LHCN-M2 (cell line): ENCODE measurements at regions not wholly inside any gene's neighbourhood (a gene's known extent, or its start where the extent isn't known, plus 50 kb on each side); places are given as distances from the start of the nearest gene placed in this dataset.
A peak's percentile ranks its signal among the peaks of the same experiment; 100 is the strongest.
"Not testable (repeated sequence)": the region's sequence is repeated elsewhere in the genome, so short reads cannot be mapped to it uniquely, and the experiment has no call there.

Source experiments
- DNase-seq: peaks from one replicate; pipeline ENCODE4 v3.0.0-alpha.2; 2012; ENCODE audit warnings: low read depth

GRCh38 chr6:9316831-9317230 lies 881.5 kb upstream of the SLC35B3 start:
- DNase-seq = peak; percentile 29

GRCh38 chr6:9315966-9316650 lies 880.8 kb upstream of the SLC35B3 start:
- DNase-seq = no peak

- no peak for DNase-seq
Observed at GRCh38 chr6:9308284-9308683, 872.9 kb upstream of the SLC35B3 start.

GRCh38 chr6:9307786-9308185 lies 872.4 kb upstream of the SLC35B3 start:
- DNase-seq = no peak

GRCh38 chr6:9307187-9307586 lies 871.8 kb upstream of the SLC35B3 start:
- no peak for DNase-seq

DNA sequence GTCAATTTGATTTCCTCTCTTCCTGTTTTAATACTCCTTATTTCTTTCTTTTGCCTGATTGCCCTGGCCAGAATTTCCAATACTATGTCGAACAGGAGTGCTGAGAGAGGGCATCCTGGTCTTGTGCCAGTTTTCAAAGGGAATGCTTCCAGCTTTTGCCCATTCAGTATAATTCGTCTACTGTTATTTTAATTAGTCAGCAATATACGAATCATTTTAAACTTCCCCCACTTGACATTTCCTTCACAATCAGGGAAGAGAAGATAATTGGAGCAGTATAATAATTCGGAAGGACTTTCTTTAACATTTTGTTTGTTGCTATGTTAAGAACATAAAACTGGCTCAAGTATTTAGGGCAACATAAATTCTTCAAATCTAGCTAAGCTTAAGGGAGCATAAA lies 860.3 kb upstream of the SLC35B3 start:
- DNase-seq = no peak

DNA sequence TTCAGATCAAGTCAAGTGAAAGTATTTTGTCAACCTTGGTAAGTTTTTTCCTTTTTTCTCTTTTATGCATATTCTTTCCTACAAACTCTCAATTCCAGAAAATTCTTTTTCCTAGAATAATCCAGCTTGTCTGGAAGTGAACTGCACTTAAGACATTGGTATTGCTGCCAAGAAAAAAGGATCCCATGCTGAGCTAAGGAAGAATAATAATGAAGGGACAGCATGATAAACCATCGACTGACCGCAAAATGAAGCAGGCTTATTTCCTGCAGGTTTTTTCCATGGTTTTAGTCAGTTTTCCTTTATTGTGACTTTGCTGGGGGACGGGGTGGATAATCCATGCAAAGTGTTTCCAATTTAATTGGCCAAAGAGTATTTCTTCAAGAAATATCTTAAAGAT lies 857.6 kb upstream of the SLC35B3 start:
- DNase-seq = peak; percentile 19

DNA sequence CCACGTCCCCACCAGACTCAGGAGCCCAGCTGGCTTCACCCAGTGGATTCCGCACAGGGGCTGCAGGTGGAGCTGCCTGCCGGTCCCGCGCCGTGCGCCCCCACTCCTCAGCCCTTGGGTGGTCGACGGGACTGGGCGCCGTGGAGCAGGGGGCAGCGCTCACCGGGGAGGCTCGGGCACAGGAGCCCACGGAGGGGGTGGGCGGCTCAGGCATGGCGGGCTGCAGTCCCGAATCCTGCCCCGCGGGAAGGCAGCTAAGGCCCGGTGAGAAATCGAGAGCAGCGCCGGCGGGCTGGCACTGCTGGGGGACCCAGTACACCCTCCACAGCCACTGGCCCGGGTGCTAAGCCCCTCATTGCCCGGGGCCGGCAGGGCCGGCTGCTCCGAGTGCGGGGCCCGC lies 855.0 kb upstream of the SLC35B3 start:
- not testable (repeated sequence) for DNase-seq

GRCh38 chr6:9272671-9273070 lies 837.3 kb upstream of the SLC35B3 start:
- DNase-seq = no peak

DNA sequence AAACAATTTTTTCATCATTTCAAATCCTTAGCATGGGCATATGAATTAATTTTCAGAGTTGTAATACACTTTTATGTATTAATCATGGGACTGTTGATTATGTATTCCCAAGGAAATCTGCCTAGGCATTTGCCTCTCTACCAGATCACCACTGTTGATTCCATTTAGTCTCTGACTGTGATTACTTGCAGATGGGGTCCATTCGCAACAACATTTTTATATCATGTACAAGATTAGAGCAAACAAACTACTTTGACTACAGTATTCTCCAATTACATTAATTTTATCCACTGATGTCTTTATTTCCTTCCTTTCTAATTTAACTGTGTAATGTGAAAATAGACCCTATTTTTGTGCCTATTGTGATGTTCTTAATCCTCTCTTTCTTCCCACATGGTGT lies 831.4 kb upstream of the SLC35B3 start:
- no peak for DNase-seq

DNA sequence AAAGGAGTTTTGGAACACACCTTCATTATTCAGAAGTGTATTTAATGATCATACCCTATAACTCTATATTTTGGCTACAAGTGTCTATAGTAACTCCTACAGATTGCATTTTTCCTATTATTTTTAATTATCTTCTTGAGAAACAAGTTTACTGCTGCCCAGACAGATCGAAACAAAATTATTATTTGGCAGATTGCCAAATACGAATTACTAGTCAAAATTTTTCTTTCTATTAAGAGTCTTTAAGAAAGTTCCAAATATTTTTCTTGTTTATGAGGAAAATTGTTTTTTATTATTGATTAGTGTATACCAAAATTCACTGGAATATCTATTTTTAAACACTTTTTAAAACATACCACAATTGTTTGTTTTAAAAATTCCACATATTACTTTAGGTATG lies 821.9 kb upstream of the SLC35B3 start:
- no peak for DNase-seq

GRCh38 chr6:9254251-9254650 lies 818.9 kb upstream of the SLC35B3 start:
- DNase-seq = no peak

GRCh38 chr6:9252799-9253198 lies 817.5 kb upstream of the SLC35B3 start:
- no peak for DNase-seq

DNA sequence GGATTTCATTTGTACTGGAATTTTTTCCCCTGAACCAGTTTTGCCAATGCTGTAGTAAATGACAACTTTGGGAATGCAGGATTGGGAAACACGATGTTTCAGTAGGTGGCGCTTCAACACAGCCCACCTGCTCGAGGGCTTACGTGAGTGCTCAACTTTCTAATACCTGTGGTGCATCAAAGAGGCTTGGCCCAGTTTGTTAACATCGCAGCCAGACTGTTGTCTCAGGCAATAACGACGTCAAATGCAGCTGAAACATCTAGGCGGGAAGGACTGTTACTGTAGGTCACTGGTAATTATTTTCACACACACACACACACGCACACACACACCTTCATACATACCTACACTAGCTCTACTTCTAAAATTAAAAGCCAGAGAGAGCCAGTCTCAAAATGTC lies 815.5 kb upstream of the SLC35B3 start:
- peak; percentile 33 for DNase-seq

GRCh38 chr6:9248133-9248532 lies 812.8 kb upstream of the SLC35B3 start:
- no peak for DNase-seq

DNA sequence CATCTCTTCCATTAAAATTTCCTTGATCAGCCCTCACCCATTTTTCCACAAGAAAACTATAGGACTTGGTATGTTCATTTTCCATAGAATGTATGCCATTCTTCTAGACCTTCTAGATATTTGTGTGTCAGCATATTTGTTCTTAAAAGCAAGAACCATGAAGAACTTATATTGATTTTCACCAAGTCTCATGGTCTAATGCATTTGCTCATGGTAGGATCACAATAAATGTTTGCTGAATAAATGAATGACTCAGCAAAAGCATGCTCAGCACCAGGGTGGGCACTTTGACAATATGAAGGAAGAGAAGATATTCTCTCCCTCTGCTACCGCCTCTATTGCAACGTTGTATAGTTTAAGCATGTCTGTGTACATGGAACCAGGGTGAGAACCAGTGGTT lies 805.5 kb upstream of the SLC35B3 start:
- no peak for DNase-seq

DNA sequence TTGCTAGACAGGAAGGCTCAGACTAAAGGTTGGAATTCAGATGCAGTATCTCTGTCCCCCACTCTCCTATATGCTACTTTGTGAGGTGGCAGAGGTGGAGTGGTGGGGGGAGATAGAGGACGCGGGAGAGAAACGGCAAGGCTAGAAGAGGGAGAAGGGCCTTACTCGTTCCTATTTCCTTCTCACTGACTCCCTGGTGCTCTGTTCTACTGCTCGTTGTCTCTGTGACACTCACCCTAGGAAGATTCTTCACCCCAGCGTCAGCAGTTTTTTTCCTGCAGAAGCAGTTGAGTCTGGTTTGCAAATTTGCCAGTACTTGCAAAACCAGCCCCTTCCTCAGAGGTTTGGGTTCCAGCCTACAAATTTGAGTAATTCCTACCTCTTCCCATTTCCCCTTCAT lies 801.1 kb upstream of the SLC35B3 start:
- DNase-seq = no peak

DNA sequence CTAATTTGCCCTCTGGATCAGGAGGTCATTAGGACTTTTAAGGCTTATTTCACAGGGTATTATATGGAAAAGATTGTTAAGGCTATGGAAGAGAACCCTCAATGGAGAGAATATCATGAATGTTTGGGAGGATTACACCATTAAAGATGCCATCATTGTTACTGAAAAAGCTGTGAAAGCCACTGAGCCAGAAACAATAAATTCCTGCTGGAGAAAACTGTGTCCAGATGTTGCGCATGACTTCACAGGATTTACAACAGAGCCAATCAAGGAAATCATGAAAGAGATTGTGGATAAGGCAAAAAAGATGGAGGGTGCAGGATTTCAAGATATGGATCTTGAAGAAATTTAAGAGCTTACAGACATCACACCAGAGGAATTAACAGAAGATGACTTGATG lies 798.3 kb upstream of the SLC35B3 start:
- no peak for DNase-seq

GRCh38 chr6:9233226-9233625 lies 797.9 kb upstream of the SLC35B3 start:
- DNase-seq = no peak

DNA sequence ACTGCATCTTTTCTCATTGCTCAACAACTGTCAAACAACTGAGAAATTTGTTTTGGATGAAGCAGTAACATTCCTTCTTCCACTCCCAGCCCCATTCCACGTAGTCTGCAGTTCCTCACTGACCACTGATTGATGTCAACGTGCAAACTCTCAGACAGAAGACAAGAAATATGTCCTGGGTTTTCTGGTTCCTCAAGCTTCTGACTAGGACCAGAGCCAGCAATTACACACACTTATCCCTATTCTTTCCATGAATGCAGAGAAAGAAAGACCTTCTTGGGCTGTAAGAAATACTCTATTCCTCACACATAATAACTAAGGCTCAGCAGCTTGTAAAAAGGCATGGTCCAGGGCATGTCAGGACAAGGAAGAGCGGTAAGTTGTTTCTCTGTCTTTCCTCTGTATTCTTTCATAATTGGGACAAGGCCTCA lies 790.1 kb upstream of the SLC35B3 start:
- DNase-seq = no peak

GRCh38 chr6:9224539-9224938 lies 789.2 kb upstream of the SLC35B3 start:
- DNase-seq = peak; percentile 3

DNA sequence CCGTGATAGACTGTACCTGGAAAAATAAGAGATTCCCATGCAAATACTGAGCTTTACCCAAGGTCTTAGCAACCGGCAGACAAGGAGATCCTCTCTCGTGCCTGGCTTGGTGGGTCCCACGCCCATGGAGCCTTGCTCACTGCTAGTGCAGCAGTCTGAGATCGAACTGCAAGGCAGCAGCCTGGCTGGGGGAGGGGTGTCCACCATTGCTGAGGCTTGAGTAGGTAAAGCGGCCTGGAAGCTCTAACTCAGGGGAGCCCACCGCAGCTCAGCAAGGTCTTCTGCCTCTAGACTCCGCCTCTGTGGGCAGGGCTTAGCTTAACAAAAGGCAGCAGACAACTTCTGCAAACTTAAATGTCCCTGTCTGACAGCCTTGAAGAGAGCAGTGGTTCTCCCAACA lies 778.4 kb upstream of the SLC35B3 start:
- DNase-seq = not testable (repeated sequence)

DNA sequence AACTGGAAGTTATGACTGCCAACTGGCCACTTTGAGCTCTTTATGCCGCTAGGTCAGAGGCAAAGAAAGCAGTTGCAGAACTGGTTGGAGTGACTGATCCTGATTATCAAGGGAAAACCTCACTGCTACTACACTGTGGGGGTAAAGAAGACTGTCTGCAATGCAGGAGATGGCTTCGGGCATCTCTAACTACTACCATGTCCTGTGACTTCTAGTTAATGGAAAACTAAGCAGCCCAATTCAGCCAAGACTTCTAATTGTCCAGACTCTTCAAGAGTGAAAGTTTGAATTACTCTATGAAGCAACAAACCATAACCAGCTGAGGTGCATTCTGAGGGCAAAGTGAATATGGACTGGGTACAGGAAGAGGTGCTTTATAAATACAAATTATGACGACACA lies 773.6 kb upstream of the SLC35B3 start:
- DNase-seq = no peak

GRCh38 chr6:9205645-9206044 lies 770.3 kb upstream of the SLC35B3 start:
- DNase-seq = no peak
